ENCODE measurements at regions not wholly inside any gene's neighbourhood (a gene's known extent, or its start where the extent isn't known, plus 50 kb on each side); places are given as distances from the start of the nearest gene placed in this dataset.
A peak's percentile ranks its signal among the peaks of the same experiment; 100 is the strongest.

DNA sequence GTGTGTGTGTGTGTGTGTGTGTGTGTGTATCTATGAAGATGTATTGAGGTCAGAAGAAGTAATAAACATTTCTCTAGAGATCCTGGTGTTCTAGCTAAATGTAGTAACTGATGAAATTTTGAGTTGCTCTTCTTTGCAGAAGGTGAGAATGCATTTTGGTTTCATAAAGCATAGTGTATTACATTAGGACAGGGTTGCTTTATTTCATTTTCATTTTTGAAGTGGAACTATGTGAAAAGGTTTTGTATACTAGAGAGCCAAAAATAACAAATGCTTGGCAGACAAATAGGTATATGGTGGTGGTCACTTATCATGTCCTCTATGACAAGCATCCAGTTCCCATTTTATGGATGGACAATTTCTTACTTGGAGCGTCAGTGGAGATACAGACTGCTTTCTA, 99.0 kb downstream of the CASP12 start:
- Histone ChIP-seq H3K27me3 (ENCODE audit: insufficient read depth, low read length) (no peaks in the 10 kb centered on the region), H3K27ac (ENCODE audit: low read depth, low read length) (no peak overlapping the region), H3K4me3 (ENCODE audit: low read depth, low read length) (peak overlapping the region; percentile 70), H3K36me3 (ENCODE audit: insufficient read depth, low read length) (no peaks in the 10 kb centered on the region), H3K4me1 (ENCODE audit: control insufficient read depth, insufficient read depth, low read length, unreplicated experiment) (peaks cover 9% of the 10 kb centered on the region), H2AFZ (ENCODE audit: low read length, unreplicated experiment) (peak overlapping the region; percentile 46), H3K79me2 (ENCODE audit: control insufficient read depth, insufficient read depth, low read length, unreplicated experiment) (no peaks in the 10 kb centered on the region)

DNA sequence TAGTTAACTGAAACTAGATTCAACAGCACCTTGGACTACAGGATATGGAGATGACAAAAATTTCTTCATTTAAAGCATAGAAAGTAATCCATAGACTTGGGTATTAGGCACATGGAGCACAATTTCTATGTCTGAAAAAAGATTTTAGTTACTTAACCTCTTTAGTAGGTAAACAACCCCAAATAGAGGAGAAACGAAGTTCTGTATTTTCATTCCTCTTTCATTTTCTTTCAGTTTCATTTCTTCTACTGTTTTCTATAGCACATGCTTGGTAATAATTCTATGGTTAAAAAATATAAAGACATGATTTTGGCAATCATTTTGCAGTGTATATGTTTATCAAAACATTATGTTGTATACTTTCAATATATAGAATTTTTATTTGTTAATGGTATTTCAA, 99.5 kb downstream of the CASP12 start:
- peak overlapping the region; percentile 70 for H3K4me3 ChIP-seq (ENCODE audit: low read depth, low read length)
- H3K4me1 ChIP-seq (ENCODE audit: control insufficient read depth, insufficient read depth, low read length, unreplicated experiment): peaks cover 9% of the 10 kb centered on the region
- H3K79me2 ChIP-seq (ENCODE audit: control insufficient read depth, insufficient read depth, low read length, unreplicated experiment): no peaks in the 10 kb centered on the region
- no peaks in the 10 kb centered on the region for H3K27me3 ChIP-seq (ENCODE audit: insufficient read depth, low read length)
- H3K27ac ChIP-seq (ENCODE audit: low read depth, low read length): no peak overlapping the region
- no peaks in the 10 kb centered on the region for H3K36me3 ChIP-seq (ENCODE audit: insufficient read depth, low read length)
- peak overlapping the region; percentile 93 for H2AFZ ChIP-seq (ENCODE audit: low read length, unreplicated experiment)

DNA sequence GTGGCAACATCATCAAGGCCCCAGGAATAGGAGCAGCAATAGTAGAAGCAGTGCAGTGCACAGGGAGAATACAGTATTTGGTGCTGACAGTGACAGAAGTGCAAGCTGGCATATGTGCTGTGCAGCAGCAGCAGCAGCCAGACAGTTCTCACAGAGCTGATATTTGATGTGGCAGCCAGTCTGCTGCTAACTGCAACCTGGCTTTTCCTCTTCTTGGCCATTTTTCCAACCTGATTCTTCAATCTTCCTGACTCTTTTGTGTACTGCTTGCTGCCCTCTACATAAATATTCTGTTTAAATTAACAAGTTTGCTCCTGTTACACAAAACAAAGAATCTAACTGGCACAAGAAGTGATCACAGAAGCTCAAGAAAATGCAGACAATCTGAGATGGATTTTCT, 102.0 kb downstream of the CASP12 start:
- Histone ChIP-seq H3K79me2 (ENCODE audit: control insufficient read depth, insufficient read depth, low read length, unreplicated experiment) (no peaks in the 10 kb centered on the region), H3K27ac (ENCODE audit: low read depth, low read length) (no peak overlapping the region), H3K4me1 (ENCODE audit: control insufficient read depth, insufficient read depth, low read length, unreplicated experiment) (peaks cover 9% of the 10 kb centered on the region), H3K27me3 (ENCODE audit: insufficient read depth, low read length) (no peaks in the 10 kb centered on the region), H2AFZ (ENCODE audit: low read length, unreplicated experiment) (no peak overlapping the region), H3K4me3 (ENCODE audit: low read depth, low read length) (no peak overlapping the region), H3K36me3 (ENCODE audit: insufficient read depth, low read length) (no peaks in the 10 kb centered on the region)

DNA sequence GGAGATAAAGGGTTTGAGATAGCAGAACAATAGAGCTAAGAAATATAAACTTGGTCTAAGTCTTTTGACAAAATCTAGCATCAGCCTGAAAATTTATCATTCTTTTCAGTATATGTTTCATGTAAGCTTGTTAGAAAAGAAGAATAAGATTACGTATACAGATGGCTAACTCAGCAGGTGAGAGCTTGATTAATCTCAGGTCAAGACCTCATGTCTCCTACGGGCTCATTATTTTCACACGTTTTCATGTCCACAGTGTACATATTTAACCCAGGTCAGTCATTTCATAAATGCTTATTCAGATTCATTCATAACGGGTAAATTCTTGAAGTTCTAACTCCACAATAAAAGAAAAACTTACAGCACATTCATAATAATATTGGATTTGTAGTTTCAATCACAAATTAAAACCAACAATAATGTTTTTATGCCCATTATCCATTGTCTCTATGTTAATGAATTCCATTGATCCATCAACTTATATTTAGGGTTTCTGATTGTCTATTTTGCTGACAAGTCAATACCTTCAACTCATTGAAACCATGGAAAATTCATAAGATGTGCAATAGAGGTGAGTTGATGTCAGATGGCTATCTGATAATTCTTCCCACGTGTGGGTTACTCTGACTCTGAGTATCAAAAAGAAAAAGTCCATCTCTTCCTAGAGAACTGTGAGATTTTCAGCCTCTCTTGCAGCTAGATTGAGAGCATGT, 102.6 kb downstream of the CASP12 start:
- Histone ChIP-seq H3K79me2 (ENCODE audit: control insufficient read depth, insufficient read depth, low read length, unreplicated experiment) (no peaks in the 10 kb centered on the region), H3K27me3 (ENCODE audit: insufficient read depth, low read length) (no peaks in the 10 kb centered on the region), H2AFZ (ENCODE audit: low read length, unreplicated experiment) (no peak overlapping the region), H3K4me3 (ENCODE audit: low read depth, low read length) (no peak overlapping the region), H3K4me1 (ENCODE audit: control insufficient read depth, insufficient read depth, low read length, unreplicated experiment) (peaks cover 9% of the 10 kb centered on the region), H3K27ac (ENCODE audit: low read depth, low read length) (no peak overlapping the region), H3K36me3 (ENCODE audit: insufficient read depth, low read length) (no peaks in the 10 kb centered on the region)

DNA sequence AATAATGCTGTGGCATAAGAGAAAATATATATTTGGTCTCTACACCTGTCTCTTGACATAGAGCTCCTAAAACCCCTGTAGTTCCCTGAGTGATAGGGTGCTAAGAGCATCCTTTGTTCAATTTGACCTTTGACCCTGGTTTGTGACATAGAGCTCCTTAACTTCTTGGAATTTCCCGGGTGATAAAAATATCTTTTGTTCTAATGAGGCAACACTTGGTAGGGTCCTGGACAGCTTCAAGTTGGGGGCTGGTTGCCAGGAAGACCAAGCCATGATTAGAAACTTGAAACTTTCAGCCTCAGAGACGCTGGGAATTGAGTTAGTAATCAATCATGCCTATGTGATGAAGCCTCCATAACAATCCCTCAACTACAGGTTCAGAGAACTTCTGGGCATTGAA, 105.4 kb downstream of the CASP12 start:
- no peaks in the 10 kb centered on the region for H3K27me3 ChIP-seq (ENCODE audit: insufficient read depth, low read length)
- no peaks in the 10 kb centered on the region for H3K79me2 ChIP-seq (ENCODE audit: control insufficient read depth, insufficient read depth, low read length, unreplicated experiment)
- H2AFZ ChIP-seq (ENCODE audit: low read length, unreplicated experiment): no peak overlapping the region

DNA sequence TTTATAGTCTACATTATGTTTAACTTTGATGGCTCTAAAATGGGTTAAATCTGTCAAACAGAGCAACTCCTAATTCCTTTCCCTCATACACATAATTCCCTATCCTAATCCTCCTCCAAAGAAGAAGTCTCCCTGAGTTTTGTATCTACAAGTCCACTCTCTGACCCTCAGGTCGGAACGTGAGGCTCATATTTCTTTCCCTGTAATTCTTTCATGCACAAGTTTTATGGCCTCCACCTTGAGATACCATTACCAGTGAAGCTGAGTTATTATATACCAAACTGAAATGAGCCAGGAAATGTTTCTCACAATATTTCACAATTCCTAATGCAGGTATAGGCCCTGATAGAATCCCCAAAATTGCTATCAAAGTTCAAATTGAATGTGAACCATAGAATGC, 106.4 kb downstream of the CASP12 start:
- H3K27ac ChIP-seq (ENCODE audit: low read depth, low read length): no peak overlapping the region
- no peaks in the 10 kb centered on the region for H3K27me3 ChIP-seq (ENCODE audit: insufficient read depth, low read length)
- H3K4me1 ChIP-seq (ENCODE audit: control insufficient read depth, insufficient read depth, low read length, unreplicated experiment): no peaks in the 10 kb centered on the region
- no peak overlapping the region for H3K4me3 ChIP-seq (ENCODE audit: low read depth, low read length)
- H3K36me3 ChIP-seq (ENCODE audit: insufficient read depth, low read length): no peaks in the 10 kb centered on the region
- no peak overlapping the region for H2AFZ ChIP-seq (ENCODE audit: low read length, unreplicated experiment)
- H3K79me2 ChIP-seq (ENCODE audit: control insufficient read depth, insufficient read depth, low read length, unreplicated experiment): no peaks in the 10 kb centered on the region

More for the DNA sequence above, 105.4 kb downstream of the CASP12 start:
- no peak overlapping the region for H3K4me3 ChIP-seq (ENCODE audit: low read depth, low read length)
- H3K36me3 ChIP-seq (ENCODE audit: insufficient read depth, low read length): no peaks in the 10 kb centered on the region
- no peaks in the 10 kb centered on the region for H3K4me1 ChIP-seq (ENCODE audit: control insufficient read depth, insufficient read depth, low read length, unreplicated experiment)
- H3K27ac ChIP-seq (ENCODE audit: low read depth, low read length): no peak overlapping the region

DNA sequence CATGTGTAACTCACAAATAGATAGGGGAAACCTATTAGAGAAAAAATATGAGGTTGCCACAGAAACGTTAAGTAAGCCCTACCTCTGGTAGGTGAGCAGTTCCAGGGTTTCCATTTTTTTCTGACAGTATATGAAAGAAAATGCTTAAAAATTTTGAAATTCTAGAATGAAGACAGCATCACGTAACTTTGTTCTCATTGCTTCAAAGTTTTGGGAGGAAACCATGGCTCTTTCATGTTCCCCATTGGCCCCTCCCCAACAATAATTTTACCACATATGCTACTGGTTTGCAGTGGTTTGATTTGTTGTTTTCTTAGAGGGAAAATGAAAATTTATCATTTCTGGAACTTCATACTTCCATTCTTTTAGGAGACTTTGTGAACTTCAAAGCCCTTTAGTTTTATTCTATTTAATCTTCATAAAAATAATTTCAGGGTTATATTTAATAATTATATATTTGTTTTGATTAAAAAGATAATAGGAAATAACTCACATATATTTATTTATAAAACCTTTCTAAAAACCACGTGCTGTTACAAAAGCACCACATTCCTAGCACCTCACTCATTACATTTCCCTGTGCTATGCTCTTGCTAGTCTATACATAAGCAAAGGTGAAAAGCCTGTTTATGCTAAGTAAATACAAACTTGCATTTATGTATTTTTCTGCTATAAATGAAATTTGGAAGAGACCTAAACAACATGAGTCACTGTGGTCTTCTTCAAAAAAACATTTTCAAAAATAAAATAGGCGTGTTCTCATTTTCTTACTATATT, 113.4 kb downstream of the CASP12 start:
- Histone ChIP-seq H3K27me3 (ENCODE audit: insufficient read depth, low read length) (no peaks in the 10 kb centered on the region), H3K4me3 (ENCODE audit: low read depth, low read length) (no peak overlapping the region), H2AFZ (ENCODE audit: low read length, unreplicated experiment) (no peak overlapping the region), H3K36me3 (ENCODE audit: insufficient read depth, low read length) (no peaks in the 10 kb centered on the region), H3K79me2 (ENCODE audit: control insufficient read depth, insufficient read depth, low read length, unreplicated experiment) (no peaks in the 10 kb centered on the region), H3K4me1 (ENCODE audit: control insufficient read depth, insufficient read depth, low read length, unreplicated experiment) (no peaks in the 10 kb centered on the region), H3K27ac (ENCODE audit: low read depth, low read length) (no peak overlapping the region)

DNA sequence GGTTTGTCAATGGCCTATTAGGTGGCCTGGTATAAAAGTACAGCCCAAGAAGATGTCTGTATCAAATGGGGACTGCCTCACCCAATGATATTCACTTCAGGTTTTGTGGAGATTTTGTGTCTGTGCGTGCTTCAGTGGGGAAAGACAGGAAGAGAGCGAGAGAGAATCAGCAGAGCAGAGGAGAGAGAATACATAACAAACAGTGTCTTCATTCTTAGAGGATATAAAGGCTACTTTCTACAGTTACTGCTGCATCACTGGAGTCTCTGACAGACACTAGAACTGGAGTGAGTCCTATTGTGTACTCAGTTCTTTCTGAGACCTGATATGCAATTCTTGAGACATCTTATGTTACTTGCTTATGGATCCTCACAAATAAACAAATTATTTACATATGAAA, 115.0 kb downstream of the CASP12 start:
- Histone ChIP-seq H3K27me3 (ENCODE audit: insufficient read depth, low read length) (no peaks in the 10 kb centered on the region), H3K4me1 (ENCODE audit: control insufficient read depth, insufficient read depth, low read length, unreplicated experiment) (no peaks in the 10 kb centered on the region), H3K27ac (ENCODE audit: low read depth, low read length) (no peak overlapping the region), H2AFZ (ENCODE audit: low read length, unreplicated experiment) (no peak overlapping the region), H3K36me3 (ENCODE audit: insufficient read depth, low read length) (no peaks in the 10 kb centered on the region), H3K79me2 (ENCODE audit: control insufficient read depth, insufficient read depth, low read length, unreplicated experiment) (no peaks in the 10 kb centered on the region), H3K4me3 (ENCODE audit: low read depth, low read length) (no peak overlapping the region)

DNA sequence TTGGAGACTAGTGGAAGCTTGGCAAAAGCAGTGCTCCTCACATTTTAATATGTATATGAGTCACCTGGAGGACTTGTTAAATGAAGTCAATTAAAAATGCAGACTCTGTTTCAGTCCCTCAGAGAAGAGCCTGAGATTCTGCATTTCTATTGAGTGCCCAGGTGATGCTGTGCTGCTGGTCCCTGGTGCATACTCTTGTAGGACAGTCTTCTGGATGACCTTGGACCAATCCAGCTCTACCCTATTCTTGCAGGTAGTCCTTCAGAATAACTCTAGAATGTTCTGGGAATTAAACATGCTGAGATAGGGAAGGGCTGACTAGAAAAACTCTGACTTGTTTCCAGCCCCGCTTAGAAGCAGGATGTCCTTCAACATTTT, 115.9 kb downstream of the CASP12 start:
- Histone ChIP-seq H2AFZ (ENCODE audit: low read length, unreplicated experiment) (no peak overlapping the region), H3K4me3 (ENCODE audit: low read depth, low read length) (no peak overlapping the region), H3K4me1 (ENCODE audit: control insufficient read depth, insufficient read depth, low read length, unreplicated experiment) (no peaks in the 10 kb centered on the region), H3K36me3 (ENCODE audit: insufficient read depth, low read length) (no peaks in the 10 kb centered on the region), H3K27me3 (ENCODE audit: insufficient read depth, low read length) (no peaks in the 10 kb centered on the region), H3K79me2 (ENCODE audit: control insufficient read depth, insufficient read depth, low read length, unreplicated experiment) (no peaks in the 10 kb centered on the region), H3K27ac (ENCODE audit: low read depth, low read length) (no peak overlapping the region)

DNA sequence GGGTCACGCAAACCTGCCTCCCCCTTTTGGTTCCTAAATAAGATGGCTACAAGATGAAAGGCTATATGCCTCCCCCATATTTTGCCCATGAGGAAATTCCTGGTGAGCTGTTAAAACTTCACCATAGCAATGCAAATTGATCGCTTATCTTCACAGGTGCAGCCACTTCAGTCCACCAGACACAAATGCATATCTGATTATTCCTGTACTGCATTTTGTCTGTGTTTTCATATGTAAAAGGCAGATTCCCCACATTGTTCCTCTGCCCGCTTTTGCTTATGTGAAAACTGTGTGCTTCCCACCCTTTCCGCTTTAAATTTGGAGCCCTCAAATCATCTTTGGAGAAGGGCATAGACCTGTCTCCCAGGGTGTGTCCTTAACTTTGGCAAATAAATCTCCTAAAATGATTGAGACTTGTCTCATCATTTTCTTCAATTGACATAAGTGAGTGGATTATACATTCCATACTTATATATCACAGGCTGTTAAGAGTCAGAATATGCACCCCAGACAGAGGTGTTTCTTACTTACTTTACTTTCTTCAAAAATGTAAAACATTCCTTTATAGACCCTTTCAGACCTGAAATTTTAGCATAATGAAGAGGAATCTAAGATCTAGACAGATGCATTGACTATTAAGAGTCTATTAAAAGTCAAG, 116.4 kb downstream of the CASP12 start:
- Histone ChIP-seq H3K27me3 (ENCODE audit: insufficient read depth, low read length) (no peaks in the 10 kb centered on the region), H3K36me3 (ENCODE audit: insufficient read depth, low read length) (no peaks in the 10 kb centered on the region), H3K4me3 (ENCODE audit: low read depth, low read length) (no peak overlapping the region), H3K79me2 (ENCODE audit: control insufficient read depth, insufficient read depth, low read length, unreplicated experiment) (no peaks in the 10 kb centered on the region), H3K4me1 (ENCODE audit: control insufficient read depth, insufficient read depth, low read length, unreplicated experiment) (no peaks in the 10 kb centered on the region), H3K27ac (ENCODE audit: low read depth, low read length) (no peak overlapping the region), H2AFZ (ENCODE audit: low read length, unreplicated experiment) (no peak overlapping the region)

DNA sequence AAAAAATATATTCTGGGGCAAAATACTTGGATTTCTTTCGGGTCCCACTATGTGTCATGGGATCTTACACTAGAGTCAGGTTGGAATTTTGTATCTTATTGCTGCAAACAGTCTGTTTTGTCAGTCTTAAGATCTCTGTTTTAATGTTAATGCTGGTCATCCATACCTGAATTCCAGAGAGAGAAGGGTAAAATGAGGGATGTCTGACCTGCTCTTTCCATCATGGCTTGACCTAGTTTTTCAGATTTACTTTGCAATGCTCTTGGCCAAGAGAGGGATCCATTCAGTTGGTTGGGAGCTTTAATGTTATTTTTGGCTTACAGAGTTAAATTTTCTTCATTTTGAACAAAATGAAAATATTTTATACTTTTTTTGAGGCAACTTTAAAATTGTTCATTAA, 117.2 kb downstream of the CASP12 start:
- H3K4me3 ChIP-seq (ENCODE audit: low read depth, low read length): no peak overlapping the region
- H3K36me3 ChIP-seq (ENCODE audit: insufficient read depth, low read length): no peaks in the 10 kb centered on the region
- H3K4me1 ChIP-seq (ENCODE audit: control insufficient read depth, insufficient read depth, low read length, unreplicated experiment): no peaks in the 10 kb centered on the region
- no peaks in the 10 kb centered on the region for H3K79me2 ChIP-seq (ENCODE audit: control insufficient read depth, insufficient read depth, low read length, unreplicated experiment)
- H3K27ac ChIP-seq (ENCODE audit: low read depth, low read length): no peak overlapping the region
- H3K27me3 ChIP-seq (ENCODE audit: insufficient read depth, low read length): no peaks in the 10 kb centered on the region
- H2AFZ ChIP-seq (ENCODE audit: low read length, unreplicated experiment): no peak overlapping the region
